Activated CD4-positive, CD25-positive, alpha-beta regulatory T cell treated with anti-CD3 and anti-CD28 coated beads, Interleukin-2, amount 50 U/mL, for 16 hours (primary cell): ENCODE measurements at regions not wholly inside any gene's neighbourhood (a gene's known extent, or its start where the extent isn't known, plus 50 kb on each side); places are given as distances from the start of the nearest gene placed in this dataset.
A peak's percentile ranks its signal among the peaks of the same experiment; 100 is the strongest.

Source experiments
- DNase-seq: peaks from one replicate; pipeline ENCODE4 v3.0.0-alpha.2; 2020; ENCODE audit warnings: low read depth, low spot score

- DNase-seq = peak; percentile 35
These were observed 100.5 kb downstream of the LRRC74A start for GRCh38 chr14:76926521-76927251.

GRCh38 chr14:76925097-76925441, 98.9 kb downstream of the LRRC74A start:
- DNase-seq = no peak

DNA sequence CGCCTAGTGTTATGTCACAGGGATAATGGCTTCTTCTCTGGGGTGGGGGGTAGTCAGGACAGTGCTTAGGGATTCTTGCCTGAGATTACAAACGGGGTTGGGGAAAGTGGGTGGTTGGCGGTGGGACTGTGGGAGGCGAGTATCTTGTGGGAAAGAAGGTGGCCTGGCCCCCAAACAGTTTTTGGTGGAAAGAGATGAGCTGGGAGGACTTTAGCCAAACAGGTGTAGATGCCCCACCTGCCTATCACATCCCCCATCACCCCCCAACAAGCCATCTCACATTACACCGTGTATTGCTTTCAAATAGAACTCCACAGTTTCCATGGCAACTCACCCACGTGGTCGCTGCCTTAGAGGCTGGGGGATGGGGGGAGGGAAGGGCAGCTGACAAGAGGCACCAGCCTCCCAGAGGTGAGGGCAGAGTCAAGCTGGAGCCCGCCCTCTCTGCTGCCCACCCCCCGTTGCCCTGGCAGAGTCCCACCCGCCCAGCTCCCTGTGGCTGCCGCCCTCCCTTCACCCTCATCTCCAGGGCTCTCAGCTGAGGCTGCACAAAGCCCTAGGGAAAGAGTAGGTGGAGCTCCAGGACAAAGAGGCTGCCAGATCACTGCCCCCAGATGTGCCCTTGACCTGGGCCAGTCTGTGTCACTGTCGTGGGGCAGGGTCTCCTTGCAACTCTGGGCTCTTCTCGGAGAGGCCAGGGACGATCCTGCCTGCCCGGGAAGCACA, 98.3 kb downstream of the LRRC74A start:
- DNase-seq = no peak

GRCh38 chr14:76923431-76924370, 97.5 kb downstream of the LRRC74A start:
- no peak for DNase-seq

GRCh38 chr14:76922584-76922983, 96.4 kb downstream of the LRRC74A start:
- DNase-seq = no peak

DNA sequence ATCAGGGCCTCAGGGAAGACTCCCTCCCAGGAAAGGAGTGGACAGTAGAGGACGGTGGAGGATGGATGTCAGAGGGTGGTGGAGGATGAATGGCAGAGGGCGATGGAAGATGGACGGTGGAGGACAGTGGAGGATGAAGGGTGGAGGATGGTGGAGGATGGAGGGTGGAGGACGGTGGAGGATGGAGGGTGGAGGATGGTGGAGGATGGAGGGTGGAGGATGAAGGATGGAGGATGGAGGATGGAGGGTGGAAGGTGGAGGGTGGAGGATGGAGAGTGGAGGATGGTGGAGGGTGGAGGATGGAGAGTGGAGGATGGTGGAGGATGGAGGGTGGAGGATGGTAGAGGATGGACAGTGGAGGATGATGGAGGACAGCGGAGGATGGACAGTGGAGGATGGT, 95.9 kb downstream of the LRRC74A start:
- DNase-seq = no peak

DNA sequence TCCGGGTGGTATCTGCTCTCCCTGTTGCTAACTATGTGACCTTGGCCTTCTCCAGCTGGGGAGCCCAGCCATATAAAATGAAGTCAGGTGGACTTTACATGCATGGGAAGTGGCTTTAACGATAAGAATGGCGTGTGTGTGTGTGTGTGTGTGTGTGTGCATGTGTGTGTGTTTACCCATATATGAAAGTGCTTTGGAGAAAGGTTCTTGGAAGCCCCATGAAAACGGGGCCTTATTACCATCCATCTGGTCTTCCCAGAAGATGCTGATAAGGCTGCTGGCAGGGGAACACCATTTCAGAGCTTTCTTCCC, 94.8 kb downstream of the LRRC74A start:
- no peak for DNase-seq

- no peak for DNase-seq
These were observed 94.3 kb downstream of the LRRC74A start for GRCh38 chr14:76920331-76921087.

GRCh38 chr14:76919431-76920330, 93.5 kb downstream of the LRRC74A start:
- DNase-seq = no peak
